Neural cell (in vitro differentiated cells): ENCODE measurements at regions not wholly inside any gene's neighbourhood (a gene's known extent, or its start where the extent isn't known, plus 50 kb on each side); places are given as distances from the start of the nearest gene placed in this dataset.

ENCODE experiments used
- H2AFZ ChIP-seq: fragments of 200-600, 300-800 bp; sonication (generic), shearing (Covaris generic); 2 replicates; pipeline ENCODE4 v1.6.0; 2014; ENCODE audit warnings: low read depth, mild to moderate bottlenecking, antibody characterized with exemption, low read length, moderate library complexity
- H3F3A ChIP-seq: fragments of 200-600 bp; shearing (Covaris generic); 2 replicates; pipeline ENCODE4 v1.6.1; 2016; ENCODE audit warnings: mild to moderate bottlenecking, moderate library complexity, mixed read lengths, antibody characterized with exemption, low read length; ENCODE audit not compliant: insufficient read depth, poor library complexity, severe bottlenecking
- H3K27ac ChIP-seq: fragments of 200-600, 300-800 bp; sonication (generic), shearing (Covaris generic); 2 replicates; pipeline ENCODE4 v1.5.1; 2014; ENCODE audit warnings: mild to moderate bottlenecking, low read length, moderate library complexity
- H3K27me3 ChIP-seq: fragments of 300-800, 200-600 bp; sonication (generic), shearing (Covaris generic); 2 replicates; pipeline ENCODE4 v1.6.0; 2014; ENCODE audit warnings: mild to moderate bottlenecking, low read depth, low read length, moderate library complexity; ENCODE audit not compliant: insufficient read depth
- H3K36me3 ChIP-seq: fragments of 300-800, 200-600 bp; sonication (generic), shearing (Covaris generic); 2 replicates; pipeline ENCODE4 v1.5.1; 2014; ENCODE audit warnings: mild to moderate bottlenecking, antibody characterized with exemption, low read length, moderate library complexity; ENCODE audit not compliant: insufficient read depth
- H3K4me2 ChIP-seq: fragments of 300-800, 200-600 bp; sonication (generic), shearing (Covaris generic); 2 replicates; pipeline ENCODE4 v1.6.0; 2014; ENCODE audit warnings: mild to moderate bottlenecking, low read length
- H3K4me3 ChIP-seq: fragments of 300-800, 200-600 bp; sonication (generic), shearing (Covaris generic); 2 replicates; pipeline ENCODE4 v1.5.1; 2014; ENCODE audit warnings: mild to moderate bottlenecking, low read length, moderate library complexity
- H3K79me2 ChIP-seq: fragments of 200-600 bp; shearing (Covaris generic); replicated peaks from 2 replicates; pipeline ENCODE4 v1.6.0; 2014; ENCODE audit warnings: mild to moderate bottlenecking, low read length, moderate library complexity; ENCODE audit not compliant: insufficient read depth
- H3K9ac ChIP-seq: fragments of 300-800, 200-600 bp; sonication (generic), shearing (Covaris generic); 2 replicates; pipeline ENCODE4 v1.6.1; 2016; ENCODE audit warnings: mild to moderate bottlenecking, low read length, mixed read lengths
- H3K9me2 ChIP-seq: fragments of 200-600 bp; shearing (Covaris generic); 2 replicates; pipeline ENCODE4 v1.6.1; 2016; ENCODE audit warnings: mild to moderate bottlenecking, low read length, mixed read lengths; ENCODE audit not compliant: insufficient read depth
- H3K9me3 ChIP-seq: fragments of 200-600, 300-800 bp; sonication (generic), shearing (Covaris generic); 2 replicates; pipeline ENCODE4 v1.6.1; 2016; ENCODE audit warnings: mild to moderate bottlenecking, mixed run types, low read length, moderate library complexity, mixed read lengths
- H4K20me1 ChIP-seq: fragments of 200-600 bp; shearing (Covaris generic); 2 replicates; pipeline ENCODE4 v1.6.1; 2016; ENCODE audit warnings: mild to moderate bottlenecking, mixed run types; ENCODE audit not compliant: insufficient read depth
- EP300 ChIP-seq: fragments of 450-650 bp; conservative IDR thresholded peaks from 2 replicates; pipeline ENCODE4 v1.6.1; 2014; ENCODE audit warnings: antibody characterized with exemption, mild to moderate bottlenecking, moderate library complexity; ENCODE audit not compliant: poor library complexity, severe bottlenecking
- EZH2 ChIP-seq: fragments of 200-600, 300-800 bp; shearing (Covaris generic), sonication (generic); IDR thresholded peaks from 2 replicates; pipeline ENCODE4 v1.6.1; 2014; ENCODE audit warnings: antibody characterized with exemption, low read length, borderline replicate concordance, mild to moderate bottlenecking; ENCODE audit not compliant: insufficient read depth, poor library complexity, severe bottlenecking
- MXI1 ChIP-seq: fragments of 450-650 bp; conservative IDR thresholded peaks from 2 replicates; pipeline ENCODE4 v1.6.1; 2014; ENCODE audit warnings: antibody characterized with exemption, mild to moderate bottlenecking; ENCODE audit not compliant: poor library complexity, severe bottlenecking
- POLR2AphosphoS5 ChIP-seq: IDR thresholded peaks from 2 replicates; pipeline ENCODE4 v1.6.1; 2012
- RAD21 ChIP-seq: fragments of 450-650 bp; conservative IDR thresholded peaks from 2 replicates; pipeline ENCODE4 v1.6.1; 2014; ENCODE audit warnings: antibody characterized with exemption, mild to moderate bottlenecking, moderate library complexity
- SMC3 ChIP-seq: fragments of 450-650 bp; conservative IDR thresholded peaks from 2 replicates; pipeline ENCODE4 v1.6.1; 2014; ENCODE audit warnings: antibody characterized with exemption, mild to moderate bottlenecking, moderate library complexity; ENCODE audit not compliant: poor library complexity
- TAF1 ChIP-seq: IDR thresholded peaks from 2 replicates; pipeline ENCODE4 v1.6.1; 2012; ENCODE audit warnings: low read depth
- TF ChIP-seq, protein P1 (sequence below): IDR thresholded peaks from 2 replicates; pipeline ENCODE4 v1.6.1; 2012; ENCODE audit warnings: borderline replicate concordance
- TF ChIP-seq, protein P2 (sequence below): fragments of 450-650 bp; IDR thresholded peaks from 2 replicates; pipeline ENCODE4 v1.5.1; 2014; ENCODE audit warnings: antibody characterized with exemption, mild to moderate bottlenecking, moderate library complexity; ENCODE audit not compliant: poor library complexity, severe bottlenecking

DNA sequence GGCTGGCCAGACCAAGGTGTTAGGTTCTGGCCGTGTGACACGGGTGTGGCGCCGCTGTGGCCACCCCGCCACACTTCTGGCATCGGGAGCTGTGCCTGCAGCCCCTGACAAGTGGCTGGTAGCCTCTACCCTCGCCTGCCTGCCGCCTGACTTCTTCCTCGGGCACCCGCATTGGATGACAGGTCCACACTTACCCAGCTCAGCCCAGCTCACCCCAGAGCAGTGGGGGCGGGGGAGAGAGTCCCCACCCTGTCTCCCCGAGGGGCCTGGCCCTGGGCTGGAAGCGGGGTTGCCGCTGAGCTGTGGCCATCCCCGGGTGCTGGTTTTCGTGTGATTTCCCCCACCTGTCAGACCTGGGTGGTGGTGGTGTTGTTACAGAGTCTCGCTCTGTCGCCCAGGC, 53.9 kb upstream of the ACSF3 start:
- Histone ChIP-seq H3K79me2 (no peaks in the 10 kb centered on the region), H3K9ac (no peak overlapping the region), H3K9me3 (no peaks in the 10 kb centered on the region), H2AFZ (no peak overlapping the region), H4K20me1 (no peaks in the 10 kb centered on the region), H3K4me2 (no peak overlapping the region), H3K9me2 (no peaks in the 10 kb centered on the region), H3K4me3 (no peak overlapping the region), H3F3A (no peaks in the 10 kb centered on the region), H3K27me3 (no peaks in the 10 kb centered on the region), H3K36me3 (no peaks in the 10 kb centered on the region), H3K27ac (no peak overlapping the region)
- TF ChIP-seq RAD21 (no peak), POLR2AphosphoS5 (no peak), EP300 (no peak), TAF1 (no peak)

DNA sequence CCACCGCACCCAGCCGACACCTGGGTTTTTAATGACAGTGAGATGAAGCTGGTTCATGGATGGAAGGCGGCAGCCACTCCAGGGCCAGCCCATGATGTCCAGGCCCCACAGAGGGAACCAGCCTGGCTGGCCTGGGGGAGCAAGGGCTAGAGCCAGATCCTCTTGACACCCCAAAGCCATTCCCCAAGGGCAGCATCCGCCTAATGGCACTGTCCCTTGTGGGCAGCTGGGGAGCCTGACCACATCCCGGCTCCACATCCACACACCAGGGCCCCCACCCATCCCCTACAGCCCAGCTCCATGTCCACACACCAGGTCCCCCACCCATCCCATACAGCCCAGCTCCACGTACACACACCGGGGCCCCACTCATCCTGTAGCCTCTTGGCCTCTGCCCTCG, 53.3 kb upstream of the ACSF3 start:
- Histone ChIP-seq H3K27me3 (no peaks in the 10 kb centered on the region), H3K9me2 (no peaks in the 10 kb centered on the region), H4K20me1 (no peaks in the 10 kb centered on the region), H3F3A (no peaks in the 10 kb centered on the region), H3K9ac (no peak overlapping the region), H3K4me3 (no peak overlapping the region), H3K79me2 (no peaks in the 10 kb centered on the region), H3K36me3 (no peaks in the 10 kb centered on the region), H3K4me2 (no peak overlapping the region), H2AFZ (no peak overlapping the region), H3K9me3 (no peaks in the 10 kb centered on the region), H3K27ac (no peak overlapping the region)
- TF ChIP-seq, protein P1, sequence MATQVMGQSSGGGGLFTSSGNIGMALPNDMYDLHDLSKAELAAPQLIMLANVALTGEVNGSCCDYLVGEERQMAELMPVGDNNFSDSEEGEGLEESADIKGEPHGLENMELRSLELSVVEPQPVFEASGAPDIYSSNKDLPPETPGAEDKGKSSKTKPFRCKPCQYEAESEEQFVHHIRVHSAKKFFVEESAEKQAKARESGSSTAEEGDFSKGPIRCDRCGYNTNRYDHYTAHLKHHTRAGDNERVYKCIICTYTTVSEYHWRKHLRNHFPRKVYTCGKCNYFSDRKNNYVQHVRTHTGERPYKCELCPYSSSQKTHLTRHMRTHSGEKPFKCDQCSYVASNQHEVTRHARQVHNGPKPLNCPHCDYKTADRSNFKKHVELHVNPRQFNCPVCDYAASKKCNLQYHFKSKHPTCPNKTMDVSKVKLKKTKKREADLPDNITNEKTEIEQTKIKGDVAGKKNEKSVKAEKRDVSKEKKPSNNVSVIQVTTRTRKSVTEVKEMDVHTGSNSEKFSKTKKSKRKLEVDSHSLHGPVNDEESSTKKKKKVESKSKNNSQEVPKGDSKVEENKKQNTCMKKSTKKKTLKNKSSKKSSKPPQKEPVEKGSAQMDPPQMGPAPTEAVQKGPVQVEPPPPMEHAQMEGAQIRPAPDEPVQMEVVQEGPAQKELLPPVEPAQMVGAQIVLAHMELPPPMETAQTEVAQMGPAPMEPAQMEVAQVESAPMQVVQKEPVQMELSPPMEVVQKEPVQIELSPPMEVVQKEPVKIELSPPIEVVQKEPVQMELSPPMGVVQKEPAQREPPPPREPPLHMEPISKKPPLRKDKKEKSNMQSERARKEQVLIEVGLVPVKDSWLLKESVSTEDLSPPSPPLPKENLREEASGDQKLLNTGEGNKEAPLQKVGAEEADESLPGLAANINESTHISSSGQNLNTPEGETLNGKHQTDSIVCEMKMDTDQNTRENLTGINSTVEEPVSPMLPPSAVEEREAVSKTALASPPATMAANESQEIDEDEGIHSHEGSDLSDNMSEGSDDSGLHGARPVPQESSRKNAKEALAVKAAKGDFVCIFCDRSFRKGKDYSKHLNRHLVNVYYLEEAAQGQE: no peak

DNA sequence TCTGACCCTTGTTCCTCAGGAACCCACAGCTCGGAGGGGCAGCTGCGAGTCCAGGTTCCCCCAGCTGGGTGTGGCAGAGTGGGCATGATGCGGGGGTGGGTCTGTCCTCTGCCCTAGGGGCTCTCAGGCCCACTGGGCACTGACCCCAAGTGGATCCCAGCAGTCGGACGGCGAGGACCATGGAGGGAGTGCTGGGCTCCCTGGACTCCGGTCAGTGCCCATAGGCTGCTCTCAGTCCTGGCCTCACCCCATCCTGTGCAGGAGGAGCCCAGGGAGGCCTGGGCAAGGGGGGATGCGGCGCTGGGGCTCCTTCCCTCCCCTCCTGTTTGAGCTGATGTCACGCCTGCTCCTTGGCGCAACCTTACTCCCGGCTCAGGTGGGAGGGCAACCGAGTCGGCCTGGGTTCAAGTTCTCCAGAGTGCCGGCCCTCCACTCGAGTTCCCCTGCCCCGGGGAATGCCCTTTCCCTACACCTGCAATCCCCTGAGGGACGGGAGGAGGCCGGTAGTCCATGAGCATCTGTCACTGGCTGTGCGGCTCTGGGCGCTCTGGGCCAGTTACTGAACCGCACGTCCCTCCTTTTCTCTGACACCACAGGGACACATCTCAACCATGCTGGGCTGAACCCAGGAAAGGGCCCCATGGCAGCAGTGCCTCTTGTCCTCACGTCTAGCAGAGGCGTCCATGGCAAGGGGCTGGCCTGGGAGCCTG, 52.6 kb upstream of the ACSF3 start:
- Histone ChIP-seq H3K27ac (no peak overlapping the region), H3K79me2 (no peaks in the 10 kb centered on the region), H3K4me2 (no peak overlapping the region), H3K9me2 (no peaks in the 10 kb centered on the region), H3F3A (no peaks in the 10 kb centered on the region), H3K4me3 (no peak overlapping the region), H2AFZ (no peak overlapping the region), H3K27me3 (no peaks in the 10 kb centered on the region), H3K9ac (no peak overlapping the region), H3K36me3 (no peaks in the 10 kb centered on the region), H4K20me1 (no peaks in the 10 kb centered on the region), H3K9me3 (no peaks in the 10 kb centered on the region)
- no peak for TF ChIP-seq TAF1
- TF ChIP-seq, protein P1: no peak
- no peak for TF ChIP-seq POLR2AphosphoS5
- no peak for TF ChIP-seq EP300
- no peak for TF ChIP-seq RAD21
- TF ChIP-seq, protein P2, sequence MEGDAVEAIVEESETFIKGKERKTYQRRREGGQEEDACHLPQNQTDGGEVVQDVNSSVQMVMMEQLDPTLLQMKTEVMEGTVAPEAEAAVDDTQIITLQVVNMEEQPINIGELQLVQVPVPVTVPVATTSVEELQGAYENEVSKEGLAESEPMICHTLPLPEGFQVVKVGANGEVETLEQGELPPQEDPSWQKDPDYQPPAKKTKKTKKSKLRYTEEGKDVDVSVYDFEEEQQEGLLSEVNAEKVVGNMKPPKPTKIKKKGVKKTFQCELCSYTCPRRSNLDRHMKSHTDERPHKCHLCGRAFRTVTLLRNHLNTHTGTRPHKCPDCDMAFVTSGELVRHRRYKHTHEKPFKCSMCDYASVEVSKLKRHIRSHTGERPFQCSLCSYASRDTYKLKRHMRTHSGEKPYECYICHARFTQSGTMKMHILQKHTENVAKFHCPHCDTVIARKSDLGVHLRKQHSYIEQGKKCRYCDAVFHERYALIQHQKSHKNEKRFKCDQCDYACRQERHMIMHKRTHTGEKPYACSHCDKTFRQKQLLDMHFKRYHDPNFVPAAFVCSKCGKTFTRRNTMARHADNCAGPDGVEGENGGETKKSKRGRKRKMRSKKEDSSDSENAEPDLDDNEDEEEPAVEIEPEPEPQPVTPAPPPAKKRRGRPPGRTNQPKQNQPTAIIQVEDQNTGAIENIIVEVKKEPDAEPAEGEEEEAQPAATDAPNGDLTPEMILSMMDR: no peak
- no peak for TF ChIP-seq SMC3
- no peak for TF ChIP-seq EZH2
- no peak for TF ChIP-seq MXI1
